GM23338 (cell line): ENCODE measurements at regions not wholly inside any gene's neighbourhood (a gene's known extent, or its start where the extent isn't known, plus 50 kb on each side); places are given as distances from the start of the nearest gene placed in this dataset.

Experiments used
- ATAC-seq: fragments of 200-7000 bp; cut with Tn5 transposase; 3 replicates; pipeline ENCODE4 v1.9.1; 2020
- DNase-seq: peaks from one replicate; pipeline ENCODE4 v3.0.0-alpha.2; 2015; ENCODE audit warnings: low spot score
- H2AFZ ChIP-seq: fragments of 200-600 bp; sonication (generic); 2 replicates; pipeline ENCODE4 v1.8.0; 2016; ENCODE audit warnings: antibody characterized with exemption, mild to moderate bottlenecking, moderate library complexity
- H3F3A ChIP-seq: fragments of 200-600 bp; sonication (generic); replicated peaks from 2 replicates; pipeline ENCODE4 v1.8.0; 2017; ENCODE audit warnings: antibody characterized with exemption, mixed run types, low read depth
- H3K27ac ChIP-seq: fragments of 200-600 bp; sonication (generic); 2 replicates; pipeline ENCODE4 v1.6.1; 2016; ENCODE audit warnings: low read depth
- H3K27me3 ChIP-seq: fragments of 200-600 bp; sonication (generic); 2 replicates; pipeline ENCODE4 v1.8.0; 2016; ENCODE audit warnings: mild to moderate bottlenecking, mixed run types, moderate library complexity; ENCODE audit not compliant: insufficient read depth
- H3K36me3 ChIP-seq: fragments of 200-600 bp; sonication (generic); 2 replicates; pipeline ENCODE4 v1.8.0; 2016; ENCODE audit warnings: mild to moderate bottlenecking; ENCODE audit not compliant: insufficient read depth
- H3K4me1 ChIP-seq: fragments of 200-600 bp; sonication (generic); 2 replicates; pipeline ENCODE4 v1.8.0; 2016; ENCODE audit warnings: mild to moderate bottlenecking, moderate library complexity; ENCODE audit not compliant: insufficient read depth
- H3K4me2 ChIP-seq: fragments of 200-600 bp; sonication (generic); 2 replicates; pipeline ENCODE4 v1.7.1; 2017; ENCODE audit warnings: mixed run types
- H3K4me3 ChIP-seq: fragments of 200-600 bp; sonication (generic); 2 replicates; pipeline ENCODE4 v1.6.1; 2016; ENCODE audit warnings: mixed run types
- H3K79me2 ChIP-seq: fragments of 200-600 bp; sonication (generic); replicated peaks from 2 replicates; pipeline ENCODE4 v1.8.0; 2017; ENCODE audit warnings: mild to moderate bottlenecking; ENCODE audit not compliant: insufficient read depth
- H3K9me2 ChIP-seq: fragments of 200-600 bp; sonication (generic); 2 replicates; pipeline ENCODE4 v1.8.0; 2017; ENCODE audit not compliant: insufficient read depth
- H4K20me1 ChIP-seq: fragments of 200-600 bp; sonication (generic); replicated peaks from 2 replicates; pipeline ENCODE4 v1.8.0; 2017; ENCODE audit warnings: mild to moderate bottlenecking; ENCODE audit not compliant: insufficient read depth
- H3K27ac Mint-ChIP-seq: 2 replicates; pipeline ENCODE4 v1.8.0; 2020; ENCODE audit warnings: inconsistent platforms, mild to moderate bottlenecking, moderate library complexity, mixed read lengths
- H3K27me3 Mint-ChIP-seq: 3 replicates; pipeline ENCODE4 v1.8.0; 2022; ENCODE audit warnings: low read depth, mild to moderate bottlenecking, moderate library complexity, mixed read lengths, inconsistent platforms; ENCODE audit not compliant: insufficient read depth, poor library complexity
- H3K36me3 Mint-ChIP-seq: 3 replicates; pipeline ENCODE4 v1.8.0; 2021; ENCODE audit warnings: low read depth, mild to moderate bottlenecking, inconsistent platforms, moderate library complexity, mixed read lengths
- H3K4me1 Mint-ChIP-seq: 3 replicates; pipeline ENCODE4 v1.8.0; 2020; ENCODE audit warnings: mild to moderate bottlenecking, inconsistent platforms, mixed read lengths
- H3K4me3 Mint-ChIP-seq: 3 replicates; pipeline ENCODE4 v1.8.0; 2021; ENCODE audit warnings: moderate library complexity, mild to moderate bottlenecking, inconsistent platforms, mixed read lengths
- H3K9me3 Mint-ChIP-seq: 3 replicates; pipeline ENCODE4 v1.8.0; 2020; ENCODE audit warnings: moderate library complexity, mild to moderate bottlenecking, inconsistent platforms, mixed read lengths
- CTCF ChIP-seq, 2 experiments: fragments of 200-600 bp in 1 of 2; sonication (generic) in 1 of 2; conservative IDR thresholded peaks; 2 replicates each; pipeline versions ENCODE4 v1.5.1 to v1.6.1; 2016 to 2017; ENCODE audit warnings: antibody characterized with exemption in 2 of 2, low read depth in 2 of 2, mild to moderate bottlenecking in 2 of 2, moderate library complexity in 1 of 2
- ETS1 ChIP-seq: IDR thresholded peaks from 2 replicates; pipeline ENCODE4 v1.6.1; 2016; ENCODE audit warnings: antibody characterized with exemption
- EZH2phosphoT487 ChIP-seq: fragments of 200-600 bp; sonication (generic); IDR thresholded peaks from one replicate; pipeline ENCODE4 v1.8.1; 2018; ENCODE audit warnings: antibody characterized with exemption; ENCODE audit not compliant: unreplicated experiment
- JUNB ChIP-seq: IDR thresholded peaks from one replicate; pipeline ENCODE4 v1.6.1; 2016; ENCODE audit warnings: antibody characterized with exemption; ENCODE audit not compliant: unreplicated experiment
- NANOG ChIP-seq: IDR thresholded peaks from 2 replicates; pipeline ENCODE4 v1.6.1; 2016; ENCODE audit warnings: antibody characterized with exemption, borderline replicate concordance
- POLR2AphosphoS5 ChIP-seq: IDR thresholded peaks from 2 replicates; pipeline ENCODE4 v1.6.1; 2016; ENCODE audit warnings: antibody characterized with exemption, low read depth
- ZNF114 ChIP-seq: fragments of 250-450 bp; sonication (Bioruptor Pico); IDR thresholded peaks from 2 replicates; pipeline ENCODE4 v1.5.0; 2020; ENCODE audit warnings: mild to moderate bottlenecking, moderate library complexity
- TF ChIP-seq, protein P1 (sequence below): fragments of 250-450 bp; sonication (Bioruptor Pico); IDR thresholded peaks from 2 replicates; pipeline ENCODE4 v1.5.0; 2020; ENCODE audit warnings: mild to moderate bottlenecking, moderate library complexity
- TF ChIP-seq, protein P2 (sequence below): IDR thresholded peaks from one replicate; pipeline ENCODE4 v1.6.1; 2018; ENCODE audit warnings: antibody characterized with exemption; ENCODE audit not compliant: unreplicated experiment

- no peak for TF ChIP-seq CTCF (conservative IDR thresholded peaks at IDR 0.05; ENCODE audit: low read depth in 2 of 2)
- TF ChIP-seq ZNF114 (CRISPR knock-in tag) = no peak
Measured at GRCh38 chr19:32186542-32187330, 158.7 kb upstream of the ZNF507 start (continued).

DNA sequence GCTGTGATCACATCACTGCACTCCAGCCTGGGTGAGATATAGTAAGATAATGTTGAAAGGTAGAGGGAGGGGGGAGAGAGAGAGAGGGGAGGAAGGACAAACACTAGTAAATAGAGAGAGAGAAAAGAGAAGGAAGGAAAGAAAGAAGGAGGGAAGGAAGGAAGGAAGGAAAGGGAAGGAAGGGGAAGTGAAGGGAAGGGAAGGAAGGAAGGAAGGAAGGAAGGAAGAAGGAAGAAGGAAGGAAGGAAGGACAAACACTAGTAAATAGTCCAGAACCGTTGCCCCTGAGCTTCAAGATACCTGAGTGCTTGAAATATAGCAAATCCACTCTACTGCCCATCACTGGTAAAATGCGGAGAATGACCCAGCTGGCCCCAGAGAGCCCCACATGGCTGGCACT is 156.5 kb upstream of the ZNF507 start:
- H3K9me3 Mint-ChIP-seq = peaks cover 15% of the 10 kb centered on the region; the same call in 2 of the 3 replicates
- Histone ChIP-seq H4K20me1 (no peaks in the 10 kb centered on the region), H3K27me3 (no peaks in the 10 kb centered on the region), H2AFZ (no peak overlapping the region), H3K4me2 (no peak overlapping the region), H3K4me3 (no peak overlapping the region), H3F3A (no peaks in the 10 kb centered on the region), H3K9me2 (no peaks in the 10 kb centered on the region; the same call in 1 of the 2 replicates), H3K27ac (no peak overlapping the region), H3K79me2 (no peaks in the 10 kb centered on the region), H3K4me1 (no peaks in the 10 kb centered on the region), H3K36me3 (no peaks in the 10 kb centered on the region)
- H3K27me3 Mint-ChIP-seq = peaks cover 7% of the 10 kb centered on the region
- H3K4me1 Mint-ChIP-seq = no peaks in the 10 kb centered on the region
- DNase-seq (no peak), ATAC-seq (no peak)
- no peak overlapping the region for H3K4me3 Mint-ChIP-seq
- H3K36me3 Mint-ChIP-seq = no peaks in the 10 kb centered on the region
- H3K27ac Mint-ChIP-seq = no peak overlapping the region
- no peak for TF ChIP-seq NANOG
- no peak for TF ChIP-seq ETS1
- TF ChIP-seq POLR2AphosphoS5 = no peak
- TF ChIP-seq JUNB = no peak
- TF ChIP-seq, protein P1, sequence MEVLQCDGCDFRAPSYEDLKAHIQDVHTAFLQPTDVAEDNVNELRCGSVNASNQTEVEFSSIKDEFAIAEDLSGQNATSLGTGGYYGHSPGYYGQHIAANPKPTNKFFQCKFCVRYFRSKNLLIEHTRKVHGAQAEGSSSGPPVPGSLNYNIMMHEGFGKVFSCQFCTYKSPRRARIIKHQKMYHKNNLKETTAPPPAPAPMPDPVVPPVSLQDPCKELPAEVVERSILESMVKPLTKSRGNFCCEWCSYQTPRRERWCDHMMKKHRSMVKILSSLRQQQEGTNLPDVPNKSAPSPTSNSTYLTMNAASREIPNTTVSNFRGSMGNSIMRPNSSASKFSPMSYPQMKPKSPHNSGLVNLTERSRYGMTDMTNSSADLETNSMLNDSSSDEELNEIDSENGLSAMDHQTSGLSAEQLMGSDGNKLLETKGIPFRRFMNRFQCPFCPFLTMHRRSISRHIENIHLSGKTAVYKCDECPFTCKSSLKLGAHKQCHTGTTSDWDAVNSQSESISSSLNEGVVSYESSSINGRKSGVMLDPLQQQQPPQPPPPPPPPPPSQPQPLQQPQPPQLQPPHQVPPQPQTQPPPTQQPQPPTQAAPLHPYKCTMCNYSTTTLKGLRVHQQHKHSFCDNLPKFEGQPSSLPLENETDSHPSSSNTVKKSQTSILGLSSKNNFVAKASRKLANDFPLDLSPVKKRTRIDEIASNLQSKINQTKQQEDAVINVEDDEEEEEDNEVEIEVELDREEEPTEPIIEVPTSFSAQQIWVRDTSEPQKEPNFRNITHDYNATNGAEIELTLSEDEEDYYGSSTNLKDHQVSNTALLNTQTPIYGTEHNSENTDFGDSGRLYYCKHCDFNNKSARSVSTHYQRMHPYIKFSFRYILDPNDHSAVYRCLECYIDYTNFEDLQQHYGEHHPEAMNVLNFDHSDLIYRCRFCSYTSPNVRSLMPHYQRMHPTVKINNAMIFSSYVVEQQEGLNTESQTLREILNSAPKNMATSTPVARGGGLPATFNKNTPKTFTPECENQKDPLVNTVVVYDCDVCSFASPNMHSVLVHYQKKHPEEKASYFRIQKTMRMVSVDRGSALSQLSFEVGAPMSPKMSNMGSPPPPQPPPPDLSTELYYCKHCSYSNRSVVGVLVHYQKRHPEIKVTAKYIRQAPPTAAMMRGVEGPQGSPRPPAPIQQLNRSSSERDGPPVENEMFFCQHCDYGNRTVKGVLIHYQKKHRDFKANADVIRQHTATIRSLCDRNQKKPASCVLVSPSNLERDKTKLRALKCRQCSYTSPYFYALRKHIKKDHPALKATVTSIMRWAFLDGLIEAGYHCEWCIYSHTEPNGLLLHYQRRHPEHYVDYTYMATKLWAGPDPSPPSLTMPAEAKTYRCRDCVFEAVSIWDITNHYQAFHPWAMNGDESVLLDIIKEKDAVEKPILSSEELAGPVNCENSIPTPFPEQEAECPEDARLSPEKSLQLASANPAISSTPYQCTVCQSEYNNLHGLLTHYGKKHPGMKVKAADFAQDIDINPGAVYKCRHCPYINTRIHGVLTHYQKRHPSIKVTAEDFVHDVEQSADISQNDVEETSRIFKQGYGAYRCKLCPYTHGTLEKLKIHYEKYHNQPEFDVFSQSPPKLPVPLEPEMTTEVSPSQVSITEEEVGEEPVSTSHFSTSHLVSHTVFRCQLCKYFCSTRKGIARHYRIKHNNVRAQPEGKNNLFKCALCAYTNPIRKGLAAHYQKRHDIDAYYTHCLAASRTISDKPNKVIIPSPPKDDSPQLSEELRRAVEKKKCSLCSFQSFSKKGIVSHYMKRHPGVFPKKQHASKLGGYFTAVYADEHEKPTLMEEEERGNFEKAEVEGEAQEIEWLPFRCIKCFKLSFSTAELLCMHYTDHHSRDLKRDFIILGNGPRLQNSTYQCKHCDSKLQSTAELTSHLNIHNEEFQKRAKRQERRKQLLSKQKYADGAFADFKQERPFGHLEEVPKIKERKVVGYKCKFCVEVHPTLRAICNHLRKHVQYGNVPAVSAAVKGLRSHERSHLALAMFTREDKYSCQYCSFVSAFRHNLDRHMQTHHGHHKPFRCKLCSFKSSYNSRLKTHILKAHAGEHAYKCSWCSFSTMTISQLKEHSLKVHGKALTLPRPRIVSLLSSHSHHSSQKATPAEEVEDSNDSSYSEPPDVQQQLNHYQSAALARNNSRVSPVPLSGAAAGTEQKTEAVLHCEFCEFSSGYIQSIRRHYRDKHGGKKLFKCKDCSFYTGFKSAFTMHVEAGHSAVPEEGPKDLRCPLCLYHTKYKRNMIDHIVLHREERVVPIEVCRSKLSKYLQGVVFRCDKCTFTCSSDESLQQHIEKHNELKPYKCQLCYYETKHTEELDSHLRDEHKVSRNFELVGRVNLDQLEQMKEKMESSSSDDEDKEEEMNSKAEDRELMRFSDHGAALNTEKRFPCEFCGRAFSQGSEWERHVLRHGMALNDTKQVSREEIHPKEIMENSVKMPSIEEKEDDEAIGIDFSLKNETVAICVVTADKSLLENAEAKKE (CRISPR knock-in tag) = no peak
- TF ChIP-seq CTCF (conservative IDR thresholded peaks at IDR 0.05; ENCODE audit: low read depth in 2 of 2) = no peak
- no peak for TF ChIP-seq EZH2phosphoT487
- no peak for TF ChIP-seq ZNF114 (CRISPR knock-in tag)
- TF ChIP-seq, protein P2, sequence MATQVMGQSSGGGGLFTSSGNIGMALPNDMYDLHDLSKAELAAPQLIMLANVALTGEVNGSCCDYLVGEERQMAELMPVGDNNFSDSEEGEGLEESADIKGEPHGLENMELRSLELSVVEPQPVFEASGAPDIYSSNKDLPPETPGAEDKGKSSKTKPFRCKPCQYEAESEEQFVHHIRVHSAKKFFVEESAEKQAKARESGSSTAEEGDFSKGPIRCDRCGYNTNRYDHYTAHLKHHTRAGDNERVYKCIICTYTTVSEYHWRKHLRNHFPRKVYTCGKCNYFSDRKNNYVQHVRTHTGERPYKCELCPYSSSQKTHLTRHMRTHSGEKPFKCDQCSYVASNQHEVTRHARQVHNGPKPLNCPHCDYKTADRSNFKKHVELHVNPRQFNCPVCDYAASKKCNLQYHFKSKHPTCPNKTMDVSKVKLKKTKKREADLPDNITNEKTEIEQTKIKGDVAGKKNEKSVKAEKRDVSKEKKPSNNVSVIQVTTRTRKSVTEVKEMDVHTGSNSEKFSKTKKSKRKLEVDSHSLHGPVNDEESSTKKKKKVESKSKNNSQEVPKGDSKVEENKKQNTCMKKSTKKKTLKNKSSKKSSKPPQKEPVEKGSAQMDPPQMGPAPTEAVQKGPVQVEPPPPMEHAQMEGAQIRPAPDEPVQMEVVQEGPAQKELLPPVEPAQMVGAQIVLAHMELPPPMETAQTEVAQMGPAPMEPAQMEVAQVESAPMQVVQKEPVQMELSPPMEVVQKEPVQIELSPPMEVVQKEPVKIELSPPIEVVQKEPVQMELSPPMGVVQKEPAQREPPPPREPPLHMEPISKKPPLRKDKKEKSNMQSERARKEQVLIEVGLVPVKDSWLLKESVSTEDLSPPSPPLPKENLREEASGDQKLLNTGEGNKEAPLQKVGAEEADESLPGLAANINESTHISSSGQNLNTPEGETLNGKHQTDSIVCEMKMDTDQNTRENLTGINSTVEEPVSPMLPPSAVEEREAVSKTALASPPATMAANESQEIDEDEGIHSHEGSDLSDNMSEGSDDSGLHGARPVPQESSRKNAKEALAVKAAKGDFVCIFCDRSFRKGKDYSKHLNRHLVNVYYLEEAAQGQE = no peak
